ENCODE measurements at regions not wholly inside any gene's neighbourhood (a gene's known extent, or its start where the extent isn't known, plus 50 kb on each side); places are given as distances from the start of the nearest gene placed in this dataset.

- DNase-seq (ENCODE audit: low read depth, low spot score) = no peak
- Histone ChIP-seq H3K9me3 (replicated peaks; ENCODE audit: control insufficient read depth, insufficient read depth, low read length) (no peaks in the 10 kb centered on the region), H3K4me2 (ENCODE audit: control insufficient read depth, insufficient read depth) (no peak overlapping the region), H3K27ac (ENCODE audit: control insufficient read depth, insufficient read depth) (no peak overlapping the region), H3K36me3 (ENCODE audit: control insufficient read depth in 2 of 2, insufficient read depth in 2 of 2, low read length in 1 of 2) (no peaks in the 10 kb centered on the region), H4K20me1 (ENCODE audit: control insufficient read depth, insufficient read depth) (no peaks in the 10 kb centered on the region), H3K9ac (ENCODE audit: control insufficient read depth, insufficient read depth, low read length) (no peak overlapping the region), H2AFZ (ENCODE audit: control insufficient read depth, low read depth, low read length) (no peak overlapping the region), H3K27me3 (replicated peaks in 1 of 2; ENCODE audit: control insufficient read depth in 2 of 2, insufficient read depth in 2 of 2, low read length in 1 of 2) (no peaks in the 10 kb centered on the region), H3K79me2 (ENCODE audit: control insufficient read depth, insufficient read depth, low read length) (no peaks in the 10 kb centered on the region), H3K4me3 (no peak overlapping the region), H3K4me1 (ENCODE audit: control insufficient read depth, insufficient read depth, low read length) (no peaks in the 10 kb centered on the region)
- in situ Hi-C loops (cut with MboI) = no loop called here
- intact Hi-C loops (cut with micrococcal nuclease; ENCODE audit: unreplicated experiment) = no loop called here
- no TSS peak for BruUV-seq (replicated peaks)
- no peak for ATAC-seq
- ChIA-PET POLR2A (no interaction called here), RAD21 (ENCODE audit: unreplicated experiment) (no interaction called here), CTCF (no interaction called here), SMC1A (ENCODE audit: uncharacterized antibody, unreplicated experiment) (no interaction called here)
- 8% methylated on average over 2 of the region's 2 CpGs for WGBS (ENCODE audit: insufficient coverage, insufficient replicate concordance, low lambda C conversion rate, missing lambda C conversion rate)
- FAIRE-seq = no peak
- TF ChIP-seq BCLAF1 (IDR thresholded peaks at IDR 0.05) (no peak), GATAD2B (conservative IDR thresholded peaks at IDR 0.05; ENCODE audit: low read depth) (no peak), ZNF24 (IDR thresholded peaks at IDR 0.05) (no peak), E4F1 (IDR thresholded peaks at IDR 0.05; ENCODE audit: borderline replicate concordance, partially characterized antibody) (no peak), BHLHE40 (IDR thresholded peaks at IDR 0.05; ENCODE audit: borderline replicate concordance in 1 of 2, low read depth in 2 of 2, low read length in 1 of 2) (no peak), SREBF2 (IDR thresholded peaks at IDR 0.05; ENCODE audit: low read length) (no peak), MTA3 (IDR thresholded peaks at IDR 0.05; ENCODE audit: borderline replicate concordance, low read length) (no peak), ATF7 (IDR thresholded peaks at IDR 0.05; ENCODE audit: low read depth) (no peak), CREB1 (IDR thresholded peaks at IDR 0.05; ENCODE audit: low read depth) (no peak), TCF12 (IDR thresholded peaks at IDR 0.05; ENCODE audit: low read depth, low read length) (no peak), NFXL1 (IDR thresholded peaks at IDR 0.05; ENCODE audit: borderline replicate concordance) (no peak), ZNF592 (IDR thresholded peaks at IDR 0.05) (no peak), MYB (IDR thresholded peaks at IDR 0.05; ENCODE audit: borderline replicate concordance, low read depth, low read length) (no peak), NBN (IDR thresholded peaks at IDR 0.05) (no peak)
Observed at GRCh38 chr10:23648618-23649017, 209.7 kb downstream of the OTUD1 start.

Data from GM12878 (cell line).